Endothelial cell of umbilical vein (primary cell): ENCODE measurements at regions not wholly inside any gene's neighbourhood (a gene's known extent, or its start where the extent isn't known, plus 50 kb on each side); places are given as distances from the start of the nearest gene placed in this dataset.

Experiments used
- BruUV-seq: library from RNA; stranded (reverse); fragments of 400-500 nt; replicated peaks from 2 replicates; lab custom pipeline; 2021; lab: Mats Ljungman, UMichigan
- CTCF ChIA-PET: fragments of 300-600, 350-600 bp; sonication (Branson Sonifier 250); formaldehyde crosslinking; loops from one replicate; lab custom pipeline; 2021; ENCODE audit warnings: antibody characterized with exemption, inconsistent platforms; lab: Charles Lee
- POLR2A ChIA-PET: fragments of 300-600, 350-600 bp; sonication (Branson Sonifier 250); formaldehyde crosslinking; loops from one replicate; lab custom pipeline; 2021; ENCODE audit warnings: antibody characterized with exemption, inconsistent platforms; lab: Charles Lee
- DNase-seq: peaks from one replicate; pipeline ENCODE4 v3.0.0-alpha.2; 2011; ENCODE audit warnings: low read depth, low spot score
- FAIRE-seq: peaks from 2 replicates; lab custom pipeline; 2011; peaks lifted over from hg19 to GRCh38; lab: Jason Lieb, UNC
- H2AFZ ChIP-seq: 2 replicates; pipeline ENCODE4 v1.6.0; 2012; ENCODE audit warnings: low read depth, low read length, control low read depth, inconsistent platforms
- H3K27ac ChIP-seq: 2 replicates; pipeline ENCODE4 v1.5.1; 2011; ENCODE audit warnings: low read depth, mild to moderate bottlenecking, control low read depth, low read length, moderate library complexity; ENCODE audit not compliant: insufficient read depth
- H3K27me3 ChIP-seq, 2 experiments: 2 replicates each; pipeline versions ENCODE4 v1.6.0 to v1.6.1; 2011; ENCODE audit warnings: low read length in 2 of 2, mixed read lengths in 1 of 2; ENCODE audit not compliant: control insufficient read depth in 2 of 2, insufficient read depth in 2 of 2
- H3K36me3 ChIP-seq, 2 experiments: 2 replicates in 1 of 2; 3 replicates in 1 of 2; pipeline ENCODE4 v1.5.1; 2011; ENCODE audit warnings: low read length in 2 of 2, mild to moderate bottlenecking in 1 of 2, moderate library complexity in 1 of 2; ENCODE audit not compliant: control insufficient read depth in 2 of 2, insufficient read depth in 2 of 2; ENCODE audit errors: extremely low read depth in 1 of 2
- H3K4me1 ChIP-seq: 3 replicates; pipeline ENCODE4 v1.5.1; 2011; ENCODE audit warnings: mild to moderate bottlenecking, low read length; ENCODE audit not compliant: control insufficient read depth, insufficient read depth; ENCODE audit errors: extremely low read depth
- H3K4me2 ChIP-seq: 2 replicates; pipeline ENCODE4 v1.6.1; 2011; ENCODE audit warnings: low read length, control low read depth, mixed read lengths; ENCODE audit not compliant: insufficient read depth
- H3K4me3 ChIP-seq, 3 experiments: fragments of 200-600 bp in 1 of 3; sonication (generic), shearing (Covaris generic) in 1 of 3; replicated peaks in 1 of 3; 2 replicates each; pipeline ENCODE4 v1.5.1; 2011 to 2016; ENCODE audit warnings: control low read depth in 3 of 3, low read length in 3 of 3, mild to moderate bottlenecking in 2 of 3, inconsistent platforms in 1 of 3, low read depth in 1 of 3, moderate library complexity in 1 of 3; ENCODE audit not compliant: insufficient read depth in 1 of 3
- H3K79me2 ChIP-seq: 2 replicates; pipeline ENCODE4 v1.6.0; 2012; ENCODE audit warnings: low read length, inconsistent platforms; ENCODE audit not compliant: control insufficient read depth, insufficient read depth
- H3K9ac ChIP-seq: replicated peaks from 2 replicates; pipeline ENCODE3; 2011; ENCODE audit warnings: low read length, control low read depth; ENCODE audit not compliant: insufficient read depth; ENCODE audit errors: extremely low read depth
- H3K9me1 ChIP-seq: replicated peaks from 3 replicates; pipeline ENCODE4 v1.6.0; 2011; ENCODE audit warnings: mild to moderate bottlenecking, low read length; ENCODE audit not compliant: control insufficient read depth, insufficient read depth; ENCODE audit errors: extremely low read depth
- H3K9me3 ChIP-seq: replicated peaks from 2 replicates; pipeline ENCODE4 v1.5.1; 2012; ENCODE audit warnings: low read length, inconsistent platforms; ENCODE audit not compliant: control insufficient read depth, insufficient read depth
- H4K20me1 ChIP-seq: replicated peaks from 2 replicates; pipeline ENCODE3; 2011; ENCODE audit warnings: mild to moderate bottlenecking, low read length; ENCODE audit not compliant: control insufficient read depth, insufficient read depth; ENCODE audit errors: extremely low read depth
- EZH2 ChIP-seq: IDR thresholded peaks from 2 replicates; pipeline ENCODE4 v1.6.1; 2012; ENCODE audit warnings: borderline replicate concordance, low read depth, mild to moderate bottlenecking, moderate library complexity, low read length, inconsistent platforms; ENCODE audit not compliant: severe bottlenecking
- FOS ChIP-seq: IDR thresholded peaks from 2 replicates; pipeline ENCODE4 v1.6.1; 2011; ENCODE audit warnings: mild to moderate bottlenecking, low read length, moderate library complexity, borderline replicate concordance; ENCODE audit not compliant: insufficient read depth
- GATA2 ChIP-seq: IDR thresholded peaks from 2 replicates; pipeline ENCODE4 v1.7.0; 2011; ENCODE audit warnings: low read depth, mild to moderate bottlenecking, moderate library complexity, mixed read lengths, low read length; ENCODE audit not compliant: insufficient read length, insufficient read depth
- MYC ChIP-seq: IDR thresholded peaks from one replicate; pipeline ENCODE4 v1.6.1; 2011; ENCODE audit warnings: mild to moderate bottlenecking, low read depth, low read length
- POLR2A ChIP-seq: IDR thresholded peaks from 2 replicates; pipeline ENCODE4 v1.6.1; 2012; ENCODE audit warnings: low read depth, mild to moderate bottlenecking, control low read depth, low read length
- POLR2AphosphoS5 ChIP-seq: IDR thresholded peaks from 2 replicates; pipeline ENCODE4 v1.6.1; 2012; ENCODE audit warnings: low read depth, mild to moderate bottlenecking, control low read depth, low read length, moderate library complexity; ENCODE audit not compliant: insufficient read depth
- dilution Hi-C: fragments of 300-500 bp; cut with MboI; formaldehyde crosslinking; loops from one replicate; pipeline ENCODE4 v1.15.0; 2019; ENCODE audit warnings: low sequenced_read_pairs; ENCODE audit not compliant: extremely low pct_ligation_motif_present
- intact Hi-C: fragments of 100-400 bp; cut with micrococcal nuclease; formaldehyde crosslinking; loops from one replicate; pipeline ENCODE4 v1.10.0; 2022
- TF ChIP-seq, protein P1 (sequence below), 2 donors: IDR thresholded peaks; 1 replicate in 1 of 2; 2 replicates in 1 of 2; pipeline ENCODE4 v1.5.1; 2011; ENCODE audit warnings: low read length in 2 of 2, mild to moderate bottlenecking in 2 of 2, moderate library complexity in 2 of 2, control low read depth in 1 of 2, inconsistent platforms in 1 of 2, low read depth in 1 of 2; ENCODE audit not compliant: insufficient read depth in 1 of 2; ENCODE audit errors: extremely low read depth in 1 of 2
- TF ChIP-seq, protein P2 (sequence below): IDR thresholded peaks from 2 replicates; pipeline ENCODE4 v1.6.1; 2011; ENCODE audit not compliant: insufficient read depth, insufficient read length

DNA sequence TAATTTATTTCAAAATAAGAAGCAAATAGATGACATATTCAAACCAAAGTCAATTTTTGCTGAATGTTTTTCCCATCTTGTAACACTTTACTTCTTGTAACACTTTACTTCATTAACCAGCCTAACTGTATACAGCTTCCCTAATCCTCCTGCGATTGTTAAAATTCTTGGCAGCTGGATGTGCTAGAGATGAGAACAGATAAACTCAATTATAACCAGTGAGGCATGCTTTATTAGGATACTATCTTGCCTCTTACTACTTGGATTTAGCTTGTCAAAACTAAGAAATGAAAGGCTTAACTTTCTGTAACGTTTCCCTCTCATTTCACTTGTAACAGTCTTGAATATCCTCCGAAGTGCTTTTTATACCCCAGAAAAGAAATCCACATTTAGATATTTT, 94.1 kb upstream of the BMP5 start:
- no peak overlapping the region for H3K4me3 ChIP-seq
- no peak overlapping the region for H2AFZ ChIP-seq
- H3K4me1 ChIP-seq: peaks cover under 1% of the 10 kb centered on the region
- TF ChIP-seq, protein P1, sequence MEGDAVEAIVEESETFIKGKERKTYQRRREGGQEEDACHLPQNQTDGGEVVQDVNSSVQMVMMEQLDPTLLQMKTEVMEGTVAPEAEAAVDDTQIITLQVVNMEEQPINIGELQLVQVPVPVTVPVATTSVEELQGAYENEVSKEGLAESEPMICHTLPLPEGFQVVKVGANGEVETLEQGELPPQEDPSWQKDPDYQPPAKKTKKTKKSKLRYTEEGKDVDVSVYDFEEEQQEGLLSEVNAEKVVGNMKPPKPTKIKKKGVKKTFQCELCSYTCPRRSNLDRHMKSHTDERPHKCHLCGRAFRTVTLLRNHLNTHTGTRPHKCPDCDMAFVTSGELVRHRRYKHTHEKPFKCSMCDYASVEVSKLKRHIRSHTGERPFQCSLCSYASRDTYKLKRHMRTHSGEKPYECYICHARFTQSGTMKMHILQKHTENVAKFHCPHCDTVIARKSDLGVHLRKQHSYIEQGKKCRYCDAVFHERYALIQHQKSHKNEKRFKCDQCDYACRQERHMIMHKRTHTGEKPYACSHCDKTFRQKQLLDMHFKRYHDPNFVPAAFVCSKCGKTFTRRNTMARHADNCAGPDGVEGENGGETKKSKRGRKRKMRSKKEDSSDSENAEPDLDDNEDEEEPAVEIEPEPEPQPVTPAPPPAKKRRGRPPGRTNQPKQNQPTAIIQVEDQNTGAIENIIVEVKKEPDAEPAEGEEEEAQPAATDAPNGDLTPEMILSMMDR (IDR thresholded peaks at IDR 0.05; ENCODE audit: extremely low read depth in 1 of 2, insufficient read depth in 1 of 2, low read depth in 1 of 2, low read length in 2 of 2): no peak
- no peak for TF ChIP-seq FOS
- no peak for TF ChIP-seq EZH2
- no peak for TF ChIP-seq MYC
- TF ChIP-seq POLR2A: no peak
- no peak for TF ChIP-seq GATA2
- no peak for TF ChIP-seq POLR2AphosphoS5
- TF ChIP-seq, protein P2, sequence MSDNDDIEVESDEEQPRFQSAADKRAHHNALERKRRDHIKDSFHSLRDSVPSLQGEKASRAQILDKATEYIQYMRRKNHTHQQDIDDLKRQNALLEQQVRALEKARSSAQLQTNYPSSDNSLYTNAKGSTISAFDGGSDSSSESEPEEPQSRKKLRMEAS: no peak
- no TSS peak for BruUV-seq
- no peaks in the 10 kb centered on the region for H3K27me3 ChIP-seq
- H3K9me1 ChIP-seq: no peaks in the 10 kb centered on the region
- DNase-seq: no peak
- dilution Hi-C loops (no loop called here), intact Hi-C loops (no loop called here)
- no peaks in the 10 kb centered on the region for H3K36me3 ChIP-seq
- no peak overlapping the region for H3K27ac ChIP-seq
- H4K20me1 ChIP-seq: no peaks in the 10 kb centered on the region
- no peak overlapping the region for H3K9ac ChIP-seq
- H3K79me2 ChIP-seq: no peaks in the 10 kb centered on the region
- H3K4me2 ChIP-seq: no peak overlapping the region
- ChIA-PET POLR2A (no interaction called here), CTCF (interaction anchor here (1.4 kb wide), 1 partner anchor 323 kb away, joined by 4 read pairs; no protein-coding TSS in a partner anchor)
- FAIRE-seq: no peak
- H3K9me3 ChIP-seq: no peaks in the 10 kb centered on the region
